ENCODE measurements at regions not wholly inside any gene's neighbourhood (a gene's known extent, or its start where the extent isn't known, plus 50 kb on each side); places are given as distances from the start of the nearest gene placed in this dataset.

- H3K4me3 ChIP-seq (ENCODE audit: low read depth in 1 of 2, low read length in 1 of 2): no peak overlapping the region
- no peak overlapping the region for H3K27ac ChIP-seq
- H3K4me1 ChIP-seq (ENCODE audit: control insufficient read depth in 1 of 2, insufficient read depth in 1 of 2, low read depth in 1 of 2, low read length in 1 of 2): no peaks in the 10 kb centered on the region
- no peaks in the 10 kb centered on the region for H3K9me3 ChIP-seq
- no peak for TF ChIP-seq CTCF (IDR thresholded peaks at IDR 0.05)
- H3K36me3 ChIP-seq: no peaks in the 10 kb centered on the region
- H3K27me3 ChIP-seq: no peaks in the 10 kb centered on the region
These were observed 1690.7 kb upstream of the TMEFF2 start for GRCh38 chr2:193885419-193885818.

GRCh38 chr2:193883820-193884219 lies 1689.1 kb upstream of the TMEFF2 start:
- H3K36me3 ChIP-seq: no peaks in the 10 kb centered on the region
- H3K9me3 ChIP-seq: no peaks in the 10 kb centered on the region
- no peak overlapping the region for H3K27ac ChIP-seq
- no peaks in the 10 kb centered on the region for H3K27me3 ChIP-seq
- TF ChIP-seq CTCF (IDR thresholded peaks at IDR 0.05): no peak
- H3K4me1 ChIP-seq (ENCODE audit: control insufficient read depth in 1 of 2, insufficient read depth in 1 of 2, low read depth in 1 of 2, low read length in 1 of 2): no peaks in the 10 kb centered on the region
- no peak overlapping the region for H3K4me3 ChIP-seq (ENCODE audit: low read depth in 1 of 2, low read length in 1 of 2)

- Histone ChIP-seq H3K4me1 (ENCODE audit: control insufficient read depth in 1 of 2, insufficient read depth in 1 of 2, low read depth in 1 of 2, low read length in 1 of 2) (no peaks in the 10 kb centered on the region), H3K27ac (no peak overlapping the region), H3K36me3 (no peaks in the 10 kb centered on the region), H3K4me3 (ENCODE audit: low read depth in 1 of 2, low read length in 1 of 2) (no peak overlapping the region), H3K27me3 (no peaks in the 10 kb centered on the region), H3K9me3 (no peaks in the 10 kb centered on the region)
- TF ChIP-seq CTCF (IDR thresholded peaks at IDR 0.05): no peak
These were observed 1682.2 kb upstream of the TMEFF2 start for GRCh38 chr2:193876980-193877379.

GRCh38 chr2:193869564-193869963 lies 1674.8 kb upstream of the TMEFF2 start:
- no peaks in the 10 kb centered on the region for H3K36me3 ChIP-seq
- H3K4me1 ChIP-seq (ENCODE audit: control insufficient read depth in 1 of 2, insufficient read depth in 1 of 2, low read depth in 1 of 2, low read length in 1 of 2): no peaks in the 10 kb centered on the region
- no peaks in the 10 kb centered on the region for H3K9me3 ChIP-seq
- no peak overlapping the region for H3K27ac ChIP-seq
- no peak for TF ChIP-seq CTCF (IDR thresholded peaks at IDR 0.05)
- no peak overlapping the region for H3K4me3 ChIP-seq (ENCODE audit: low read depth in 1 of 2, low read length in 1 of 2)
- no peaks in the 10 kb centered on the region for H3K27me3 ChIP-seq

GRCh38 chr2:193868833-193869232 lies 1674.1 kb upstream of the TMEFF2 start:
- Histone ChIP-seq H3K36me3 (no peaks in the 10 kb centered on the region), H3K27me3 (no peaks in the 10 kb centered on the region), H3K27ac (no peak overlapping the region), H3K9me3 (no peaks in the 10 kb centered on the region), H3K4me1 (ENCODE audit: control insufficient read depth in 1 of 2, insufficient read depth in 1 of 2, low read depth in 1 of 2, low read length in 1 of 2) (no peaks in the 10 kb centered on the region), H3K4me3 (ENCODE audit: low read depth in 1 of 2, low read length in 1 of 2) (no peak overlapping the region)
- TF ChIP-seq CTCF (IDR thresholded peaks at IDR 0.05): no peak

GRCh38 chr2:193868132-193868531 lies 1673.4 kb upstream of the TMEFF2 start:
- Histone ChIP-seq H3K4me3 (ENCODE audit: low read depth in 1 of 2, low read length in 1 of 2) (no peak overlapping the region), H3K9me3 (no peaks in the 10 kb centered on the region), H3K27me3 (no peaks in the 10 kb centered on the region), H3K4me1 (ENCODE audit: control insufficient read depth in 1 of 2, insufficient read depth in 1 of 2, low read depth in 1 of 2, low read length in 1 of 2) (no peaks in the 10 kb centered on the region), H3K36me3 (no peaks in the 10 kb centered on the region), H3K27ac (no peak overlapping the region)
- no peak for TF ChIP-seq CTCF (IDR thresholded peaks at IDR 0.05)
